Chondrocyte (in vitro differentiated cells): ENCODE measurements at regions not wholly inside any gene's neighbourhood (a gene's known extent, or its start where the extent isn't known, plus 50 kb on each side); places are given as distances from the start of the nearest gene placed in this dataset.
"Not testable (repeated sequence)": the region's sequence is repeated elsewhere in the genome, so short reads cannot be mapped to it uniquely, and the experiment has no call there.

Experiments used
- DNase-seq: peaks from one replicate; pipeline ENCODE4 v3.0.0; 2021; ENCODE audit warnings: mixed read lengths, low spot score
- H3K27ac Mint-ChIP-seq: one replicate; pipeline ENCODE4 v1.8.0; 2021; ENCODE audit warnings: mild to moderate bottlenecking, moderate library complexity, mixed read lengths; ENCODE audit not compliant: unreplicated experiment
- H3K27me3 Mint-ChIP-seq: 2 replicates; pipeline ENCODE4 v1.8.0; 2021; ENCODE audit warnings: low read depth, mixed read lengths
- H3K36me3 Mint-ChIP-seq: 2 replicates; pipeline ENCODE4 v1.8.0; 2021; ENCODE audit warnings: low read depth, mixed read lengths
- H3K4me1 Mint-ChIP-seq: 2 replicates; pipeline ENCODE4 v1.8.0; 2021; ENCODE audit warnings: low read depth, mild to moderate bottlenecking, mixed read lengths
- H3K4me3 Mint-ChIP-seq: one replicate; pipeline ENCODE4 v1.8.0; 2021; ENCODE audit warnings: mild to moderate bottlenecking, moderate library complexity, mixed read lengths; ENCODE audit not compliant: unreplicated experiment
- H3K9me3 Mint-ChIP-seq: 2 replicates; pipeline ENCODE4 v1.8.0; 2021; ENCODE audit warnings: low read depth, mixed read lengths
- CTCF ChIP-seq: fragments of 200-600 bp; sonication (generic); IDR thresholded peaks from 2 replicates; pipeline ENCODE4 v1.5.0; 2021; ENCODE audit warnings: antibody characterized with exemption, mild to moderate bottlenecking, moderate library complexity

GRCh38 chr1:118563981-118564951 lies 379.2 kb upstream of the SPAG17 start:
- DNase-seq: no peak
- Mint-ChIP-seq H3K4me1 (no peaks in the 10 kb centered on the region), H3K9me3 (peaks cover 3% of the 10 kb centered on the region), H3K27ac (no peak overlapping the region), H3K27me3 (no peaks in the 10 kb centered on the region), H3K36me3 (no peaks in the 10 kb centered on the region), H3K4me3 (no peak overlapping the region)
- TF ChIP-seq CTCF: peak; percentile 44

- no peak overlapping the region for H3K4me3 Mint-ChIP-seq
- H3K27me3 Mint-ChIP-seq: no peaks in the 10 kb centered on the region
- peaks cover under 1% of the 10 kb centered on the region for H3K9me3 Mint-ChIP-seq
- TF ChIP-seq CTCF: no peak
- H3K4me1 Mint-ChIP-seq: no peaks in the 10 kb centered on the region
- no peak overlapping the region for H3K27ac Mint-ChIP-seq
- DNase-seq: no peak
- H3K36me3 Mint-ChIP-seq: no peaks in the 10 kb centered on the region
These were observed 373.9 kb upstream of the SPAG17 start for GRCh38 chr1:118558933-118559332.

- no peaks in the 10 kb centered on the region for H3K4me1 Mint-ChIP-seq
- H3K27ac Mint-ChIP-seq: no peak overlapping the region
- H3K4me3 Mint-ChIP-seq: no peak overlapping the region
- no peak for DNase-seq
- TF ChIP-seq CTCF: no peak
- H3K9me3 Mint-ChIP-seq: peaks cover 17% of the 10 kb centered on the region
- peaks cover 6% of the 10 kb centered on the region for H3K36me3 Mint-ChIP-seq
- H3K27me3 Mint-ChIP-seq: no peaks in the 10 kb centered on the region
These were observed 371.9 kb upstream of the SPAG17 start for GRCh38 chr1:118556936-118557335.

- DNase-seq: no peak
These were observed 370.6 kb upstream of the SPAG17 start for GRCh38 chr1:118555638-118556037.

GRCh38 chr1:118535901-118536300 lies 350.9 kb upstream of the SPAG17 start:
- TF ChIP-seq CTCF: no peak
- H3K36me3 Mint-ChIP-seq: no peaks in the 10 kb centered on the region
- H3K9me3 Mint-ChIP-seq: no peaks in the 10 kb centered on the region
- no peak overlapping the region for H3K4me3 Mint-ChIP-seq
- peaks cover 13% of the 10 kb centered on the region for H3K27me3 Mint-ChIP-seq
- H3K4me1 Mint-ChIP-seq: no peaks in the 10 kb centered on the region
- H3K27ac Mint-ChIP-seq: no peak overlapping the region
- no peak for DNase-seq

More at GRCh38 chr1:118555638-118556037, 370.6 kb upstream of the SPAG17 start:
- Mint-ChIP-seq H3K27me3 (no peaks in the 10 kb centered on the region), H3K9me3 (peaks cover 21% of the 10 kb centered on the region), H3K4me3 (no peak overlapping the region), H3K27ac (no peak overlapping the region), H3K36me3 (peaks cover 7% of the 10 kb centered on the region), H3K4me1 (no peaks in the 10 kb centered on the region)
- TF ChIP-seq CTCF: no peak

- not testable (repeated sequence) for H3K27ac Mint-ChIP-seq, H3K27me3 Mint-ChIP-seq, H3K4me1 Mint-ChIP-seq, DNase-seq, H3K36me3 Mint-ChIP-seq, H3K4me3 Mint-ChIP-seq
- H3K9me3 Mint-ChIP-seq: peaks cover 33% of the 10 kb centered on the region
These were observed 326.9 kb upstream of the SPAG17 start for GRCh38 chr1:118511922-118512321.
